Activated naive CD8-positive, alpha-beta T cell treated with anti-CD3 and anti-CD28 coated beads, Interleukin-2, amount 50 U/mL, for 16 hours (primary cell): ENCODE measurements at regions not wholly inside any gene's neighbourhood (a gene's known extent, or its start where the extent isn't known, plus 50 kb on each side); places are given as distances from the start of the nearest gene placed in this dataset.

Source experiments
- DNase-seq: peaks from one replicate; pipeline ENCODE4 v3.0.0-alpha.2; 2020; ENCODE audit warnings: low read depth, low spot score

- DNase-seq, result no peak
These were observed 177.6 kb downstream of the HHIPL2 start for GRCh38 chr1:222370081-222370912.

- DNase-seq, result no peak
These were observed 178.8 kb downstream of the HHIPL2 start for GRCh38 chr1:222369148-222369547.

- DNase-seq, result no peak
These were observed 189.8 kb downstream of the HHIPL2 start for GRCh38 chr1:222358100-222358499.

- DNase-seq, result no peak
These were observed 190.7 kb downstream of the HHIPL2 start for GRCh38 chr1:222357252-222357651.

GRCh38 chr1:222347627-222348026, 200.3 kb downstream of the HHIPL2 start:
- no peak for DNase-seq

DNA sequence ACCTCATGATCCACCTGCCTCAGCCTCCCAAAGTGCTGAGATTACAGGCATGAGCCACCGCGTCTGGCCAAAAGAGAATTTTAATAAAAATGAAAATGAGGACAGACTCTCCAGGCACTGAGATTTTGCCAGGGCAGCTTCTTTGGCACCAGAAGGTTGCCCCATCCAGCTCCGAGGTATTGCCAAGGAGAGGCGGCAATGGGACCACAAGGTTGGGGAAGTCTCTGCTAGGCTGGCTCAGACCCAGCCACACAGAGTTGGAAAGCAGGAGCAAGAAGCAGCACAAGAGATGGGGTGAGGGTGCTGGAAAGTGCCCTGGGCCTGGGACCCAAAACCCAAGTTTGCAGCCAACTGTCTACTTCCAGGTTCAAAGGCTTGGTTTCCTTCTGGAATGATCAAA, 200.9 kb downstream of the HHIPL2 start:
- DNase-seq, result no peak

DNA sequence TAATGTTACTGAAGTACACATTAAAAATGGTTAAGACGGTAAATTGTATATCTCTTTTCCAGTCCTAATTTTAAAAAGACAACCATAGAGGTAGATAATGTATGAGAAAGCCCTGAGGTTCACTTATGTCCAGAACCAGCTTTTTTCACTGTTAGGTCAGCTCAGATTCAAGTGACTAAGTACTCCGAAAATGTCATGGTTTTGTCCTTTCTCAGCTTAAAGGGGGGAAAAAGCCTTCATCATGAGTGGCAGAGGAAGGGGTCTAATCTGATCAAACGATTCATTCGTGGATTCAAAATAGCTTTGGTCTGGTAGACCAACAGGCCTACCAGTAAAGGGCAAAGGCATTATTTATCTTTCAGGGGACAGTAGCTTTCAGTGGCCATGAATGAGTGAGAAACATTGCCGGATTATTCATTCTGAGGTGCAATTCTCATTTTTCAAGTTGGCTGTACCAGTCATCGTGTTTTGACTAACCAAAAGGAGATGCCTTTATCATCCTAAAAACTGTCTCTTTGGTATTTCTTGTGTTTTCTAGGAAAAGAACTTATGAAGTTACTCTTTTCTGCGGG, 208.4 kb downstream of the HHIPL2 start:
- DNase-seq, result no peak

DNA sequence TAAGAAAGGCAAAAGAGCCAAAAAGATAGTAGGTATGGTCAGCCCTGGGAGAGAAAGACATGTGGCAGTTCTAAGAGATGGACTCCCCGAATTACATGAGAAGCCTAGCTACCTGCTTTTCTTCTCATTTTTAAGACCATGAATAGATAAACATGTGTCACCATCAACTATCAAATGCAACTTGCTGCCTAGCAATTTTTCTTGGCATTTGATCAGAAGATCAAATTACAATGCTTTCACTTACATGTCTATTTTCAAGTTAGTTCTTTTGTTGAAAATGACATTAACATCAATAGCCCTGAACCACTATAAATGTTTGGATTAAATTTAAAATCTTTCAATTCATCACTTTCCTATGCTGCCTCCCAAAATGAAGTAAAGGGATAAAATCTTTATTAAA, 212.3 kb downstream of the HHIPL2 start:
- DNase-seq, result no peak

DNA sequence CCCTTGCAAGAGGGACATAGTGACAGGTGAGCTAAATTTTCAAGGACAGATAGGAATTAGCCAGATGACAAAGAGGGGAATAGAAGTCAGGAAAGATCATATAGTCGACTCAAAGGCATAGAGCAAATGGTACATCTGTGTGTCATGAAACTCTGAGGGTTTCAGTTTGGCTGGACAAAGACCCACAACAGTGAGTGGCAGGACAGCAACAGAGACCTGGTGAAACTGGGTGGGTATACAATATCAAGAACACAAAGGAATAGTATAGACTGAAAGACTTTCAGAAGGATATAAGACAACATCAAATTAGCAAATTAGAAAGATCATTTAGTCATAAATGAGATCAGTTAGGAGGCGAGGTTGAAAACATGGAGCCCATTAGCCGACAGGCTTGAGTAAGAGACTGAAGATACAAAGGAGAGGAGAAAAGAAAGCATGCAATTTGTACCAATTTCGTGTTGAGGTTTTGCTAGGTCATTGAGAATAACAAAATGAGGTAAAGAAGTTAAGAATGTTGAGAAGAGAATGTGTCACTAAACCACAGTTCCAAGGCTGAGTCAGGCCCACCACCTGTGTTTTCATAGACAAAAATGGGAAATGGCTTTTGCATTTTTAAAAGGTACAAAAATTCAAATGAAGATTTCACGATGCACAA, 213.8 kb downstream of the HHIPL2 start:
- DNase-seq, result no peak

DNA sequence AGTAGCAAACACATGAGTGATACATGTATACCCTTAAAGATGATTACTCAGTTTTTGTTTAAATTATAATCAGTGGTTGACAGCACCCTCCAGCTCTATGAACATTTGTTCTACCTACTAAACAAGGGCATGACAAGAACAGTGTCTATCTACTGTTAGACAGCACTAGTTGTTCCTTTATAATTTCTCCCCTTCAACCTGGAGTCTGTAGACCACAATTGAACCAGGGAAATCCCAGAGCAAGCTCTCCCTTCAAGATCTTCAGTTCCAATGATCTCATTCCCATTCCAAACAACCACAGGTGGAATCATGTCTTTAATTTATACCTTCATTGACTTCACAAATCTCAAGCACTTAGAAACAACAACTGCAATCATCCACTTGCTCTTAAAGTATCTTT, 216.1 kb downstream of the HHIPL2 start:
- no peak for DNase-seq

- no peak for DNase-seq
These were observed 216.6 kb downstream of the HHIPL2 start for GRCh38 chr1:222331340-222331739.

DNA sequence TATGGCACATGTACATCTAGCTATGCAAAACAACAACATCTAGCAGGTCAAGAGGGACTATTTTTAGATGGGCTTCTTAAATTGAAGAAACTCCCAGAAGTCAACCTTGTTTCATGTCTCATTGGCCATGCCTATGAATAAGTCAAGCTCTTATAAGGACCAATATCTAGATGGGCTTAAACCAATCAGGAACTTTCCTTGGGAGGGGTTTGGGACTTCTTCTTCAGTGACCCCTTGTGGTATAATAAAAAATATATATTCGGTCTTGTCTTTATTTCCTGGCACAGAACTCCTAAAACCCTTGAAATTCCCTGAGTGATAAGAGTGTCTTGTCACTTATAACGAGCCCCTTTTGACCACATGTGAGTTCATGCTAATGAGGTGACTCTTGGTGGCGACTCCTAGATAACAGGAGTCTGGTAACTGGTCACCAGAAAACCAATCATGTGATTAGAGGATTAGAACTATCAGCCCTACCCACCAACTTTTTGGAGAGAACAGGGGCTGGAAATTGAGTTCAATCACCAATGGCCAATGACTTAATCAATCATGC, 218.3 kb downstream of the HHIPL2 start:
- no peak for DNase-seq

- DNase-seq, result no peak
These were observed 221.2 kb downstream of the HHIPL2 start for GRCh38 chr1:222326710-222327036.

GRCh38 chr1:222326006-222326709, 221.7 kb downstream of the HHIPL2 start:
- no peak for DNase-seq

GRCh38 chr1:222325506-222325905, 222.4 kb downstream of the HHIPL2 start:
- DNase-seq, result no peak

DNA sequence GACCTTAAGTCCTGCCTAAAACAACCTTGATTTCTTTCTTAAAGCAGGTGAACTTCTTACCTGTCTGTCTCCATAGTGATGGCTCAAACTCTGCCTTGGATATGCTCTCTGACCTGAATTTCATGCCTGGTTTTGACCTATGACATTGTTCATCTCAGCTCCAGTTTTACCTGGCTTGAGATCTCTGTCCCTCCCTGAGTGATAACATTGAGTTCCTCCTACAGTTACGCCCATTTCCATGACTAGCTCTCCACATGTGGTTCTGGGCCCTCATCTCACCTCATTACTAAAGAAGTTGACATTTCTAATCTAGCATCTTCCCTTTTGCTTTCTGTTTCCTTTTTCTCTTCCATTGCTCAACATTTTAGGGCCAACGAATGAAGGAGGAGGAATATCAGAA, 233.1 kb downstream of the HHIPL2 start:
- DNase-seq, result no peak

DNA sequence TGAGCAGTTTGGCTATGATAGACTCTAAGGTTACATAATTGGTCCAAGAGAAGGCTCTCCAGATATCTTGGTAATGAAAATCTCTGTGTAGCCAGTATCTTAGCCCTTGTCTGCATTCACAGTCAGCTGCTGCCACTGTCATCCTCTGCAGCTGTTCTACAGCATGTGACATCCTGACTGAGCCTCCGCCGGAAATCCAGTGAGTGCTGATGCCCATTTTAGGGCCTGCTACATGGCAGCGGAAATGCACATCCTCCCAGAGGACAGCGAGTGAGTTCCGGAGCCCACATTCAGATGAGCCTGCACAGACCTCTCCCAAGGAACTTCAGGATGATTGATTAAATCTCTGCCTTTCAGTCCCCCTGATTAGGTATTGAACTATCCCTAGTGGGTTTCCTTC, 237.1 kb downstream of the HHIPL2 start:
- no peak for DNase-seq

DNA sequence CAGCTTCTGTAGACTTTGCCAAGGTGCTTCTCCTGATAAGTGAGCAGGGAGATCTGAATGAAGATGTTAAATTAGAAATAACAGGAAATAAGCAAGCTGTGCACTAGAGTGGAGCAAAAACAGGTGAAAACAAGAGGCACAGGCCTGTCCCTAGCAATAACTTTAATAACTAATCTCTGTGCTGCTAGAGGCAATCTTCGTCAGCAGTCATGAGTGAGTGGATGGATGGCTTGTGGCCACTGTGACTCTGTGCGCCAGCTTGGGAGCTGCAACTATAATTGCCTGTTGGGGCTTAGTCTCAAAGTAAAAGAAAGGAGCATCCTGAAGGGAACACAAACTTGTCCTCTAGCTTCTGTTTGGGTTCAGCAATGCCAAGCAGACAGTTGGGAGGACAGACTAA, 240.3 kb downstream of the HHIPL2 start:
- no peak for DNase-seq

DNA sequence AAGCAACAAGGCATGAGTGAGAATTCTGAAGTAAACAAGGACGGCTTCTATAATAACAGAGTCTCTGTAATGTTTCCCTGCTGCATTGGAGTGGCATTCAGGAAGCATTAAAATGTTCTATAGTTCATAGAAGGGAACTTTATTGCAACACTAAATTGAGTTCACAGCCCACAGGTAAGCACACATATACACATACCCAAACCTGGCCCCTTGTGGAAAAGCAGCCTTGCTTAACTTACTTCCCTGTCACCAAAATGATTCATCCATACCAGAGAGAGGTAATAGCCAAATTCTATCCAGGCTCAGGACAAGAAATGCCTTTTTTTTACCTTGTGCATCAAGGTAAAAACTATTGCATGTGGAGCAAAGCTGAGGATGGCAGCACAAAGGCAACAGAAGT, 241.4 kb downstream of the HHIPL2 start:
- no peak for DNase-seq

DNA sequence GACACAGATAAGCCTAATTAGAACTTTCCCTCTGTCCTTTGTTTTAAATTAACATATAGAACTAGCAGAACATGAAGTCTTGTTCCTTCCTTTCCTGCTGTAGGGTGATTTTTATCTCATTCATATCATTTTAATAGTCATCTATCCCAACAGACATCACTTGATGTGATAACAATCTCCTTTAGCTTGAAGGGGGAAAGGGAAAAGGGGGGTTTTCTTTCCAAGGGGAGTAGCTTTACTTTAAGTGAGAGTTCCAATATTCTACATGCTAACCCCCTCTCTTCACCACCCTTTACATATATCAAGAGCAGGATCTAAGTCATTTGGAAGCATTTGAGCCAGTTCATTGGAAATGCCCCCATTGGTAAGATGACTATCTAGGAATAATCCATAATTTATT, 241.9 kb downstream of the HHIPL2 start:
- no peak for DNase-seq

DNA sequence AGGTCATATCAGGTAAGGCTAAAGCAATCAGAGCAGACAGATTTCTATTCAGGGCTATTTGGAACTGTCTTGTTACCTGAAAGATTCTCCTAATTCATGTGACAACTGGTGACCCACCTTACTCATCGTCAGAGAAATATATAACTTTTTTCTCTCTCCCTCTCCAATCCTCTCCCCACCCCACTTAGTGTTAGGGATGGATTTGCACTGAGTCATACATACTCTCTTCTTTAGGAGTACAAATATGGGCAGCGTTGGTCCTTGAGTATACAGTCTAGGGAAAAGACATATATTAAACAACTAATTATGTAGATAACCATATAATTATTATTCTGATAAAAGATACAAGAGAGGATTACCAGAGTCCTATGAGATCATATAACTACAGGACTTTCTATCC, 246.3 kb downstream of the HHIPL2 start:
- no peak for DNase-seq

DNA sequence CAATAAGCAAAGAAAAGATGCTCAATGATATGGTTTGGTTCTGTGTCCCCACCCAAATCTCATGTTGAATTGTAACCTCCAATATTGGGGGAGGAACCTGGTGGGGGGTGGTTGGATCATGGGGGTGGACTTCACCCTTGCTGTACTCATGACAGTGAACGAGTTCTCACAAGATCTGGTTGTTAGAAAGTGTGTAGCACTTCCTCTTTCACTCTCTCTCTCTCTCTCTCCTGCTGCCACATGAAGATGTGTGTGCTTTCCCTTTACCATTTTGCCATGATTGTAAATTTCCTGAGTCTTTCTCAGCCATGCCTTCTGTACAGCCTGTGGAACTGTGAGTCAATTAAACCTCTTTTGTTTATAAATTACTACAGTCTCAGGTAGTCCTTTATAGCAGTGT, 248.4 kb downstream of the HHIPL2 start:
- no peak for DNase-seq
